Body of pancreas (tissue), 4 donors: ENCODE measurements at regions not wholly inside any gene's neighbourhood (a gene's known extent, or its start where the extent isn't known, plus 50 kb on each side); places are given as distances from the start of the nearest gene placed in this dataset.

ENCODE experiments used
- ATAC-seq: fragments of 150-250 bp; one replicate; pipeline ENCODE4 v1.9.1; 2016
- DNase-seq, 4 donors: peaks; one replicate each; pipeline ENCODE4 v3.0.0-alpha.2; 2019
- H3K27ac ChIP-seq, 4 donors: fragments of 200-600 bp; sonication (generic); 1 replicate in 3 of 4; 2 replicates in 1 of 4; pipeline versions ENCODE4 v1.5.1 to v1.6.1; 2016 to 2019; ENCODE audit warnings: mild to moderate bottlenecking in 1 of 4, mixed read lengths in 1 of 4, moderate library complexity in 1 of 4
- H3K27me3 ChIP-seq, 2 donors: fragments of 200-600 bp; sonication (generic); one replicate each; pipeline ENCODE4 v1.6.0; 2016; ENCODE audit warnings: mild to moderate bottlenecking in 1 of 2
- H3K36me3 ChIP-seq, 2 donors: fragments of 200-600 bp; sonication (generic); replicated peaks in 1 of 2; 2 replicates each; pipeline ENCODE4 v1.5.1; 2016; ENCODE audit warnings: low read depth in 2 of 2; ENCODE audit not compliant: insufficient read depth in 1 of 2
- H3K4me1 ChIP-seq: fragments of 200-600 bp; sonication (generic); one replicate; pipeline ENCODE4 v1.6.0; 2016
- H3K4me3 ChIP-seq, 2 donors: fragments of 200-600 bp; sonication (generic); 1 replicate in 1 of 2; 2 replicates in 1 of 2; pipeline ENCODE4 v1.5.1; 2016 to 2019
- H3K9me3 ChIP-seq, 3 donors: fragments of 200-600 bp; sonication (generic); 1 replicate in 2 of 3; 2 replicates in 1 of 3; pipeline ENCODE4 v1.5.1; 2016
- POLR2A ChIP-seq, 3 donors: fragments of 450-650 bp; IDR thresholded peaks; one replicate each; pipeline ENCODE4 v1.6.1; 2016; ENCODE audit warnings: antibody characterized with exemption in 3 of 3, mild to moderate bottlenecking in 2 of 3
- WGBS, 2 donors: methylation state at CpG; one replicate each; pipeline ENCODE4 v1.1.5; 2017; 5-methylcytosine and 5-hydroxymethylcytosine counted together
- intact Hi-C: fragments of 100-400 bp; cut with DNase I; formaldehyde crosslinking; loops from one replicate; pipeline ENCODE4 v1.15.1; 2023
- TF ChIP-seq, protein P1 (sequence below), 7 experiments: fragments of 450-650 bp in 4 of 7; fragments of 200-600 bp in 3 of 7; sonication (generic) in 3 of 7; IDR thresholded peaks; one replicate each; pipeline ENCODE4 v1.5.1; 2016 to 2019; ENCODE audit warnings: antibody characterized with exemption in 7 of 7

DNA sequence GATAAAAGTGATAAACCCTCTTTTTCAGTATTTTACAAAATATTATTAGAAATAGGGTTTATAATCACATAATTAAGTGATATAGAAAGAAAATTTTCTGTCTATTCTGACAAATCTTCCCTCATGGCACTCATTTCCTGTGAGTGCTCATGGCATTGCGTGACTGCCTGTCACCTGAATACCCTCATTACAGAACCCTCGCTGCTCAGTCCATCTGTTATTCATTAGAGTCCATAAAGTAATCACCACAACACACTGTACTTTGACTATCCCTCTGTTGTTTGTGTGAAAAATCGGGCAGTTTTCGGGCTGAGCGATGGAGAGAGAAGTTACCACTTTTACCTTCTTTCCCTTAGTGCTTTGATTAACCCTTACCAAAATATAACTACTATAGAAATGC lies 100.4 kb upstream of the BRINP3 start:
- H3K9me3 ChIP-seq = no peaks in the 10 kb centered on the region

DNA sequence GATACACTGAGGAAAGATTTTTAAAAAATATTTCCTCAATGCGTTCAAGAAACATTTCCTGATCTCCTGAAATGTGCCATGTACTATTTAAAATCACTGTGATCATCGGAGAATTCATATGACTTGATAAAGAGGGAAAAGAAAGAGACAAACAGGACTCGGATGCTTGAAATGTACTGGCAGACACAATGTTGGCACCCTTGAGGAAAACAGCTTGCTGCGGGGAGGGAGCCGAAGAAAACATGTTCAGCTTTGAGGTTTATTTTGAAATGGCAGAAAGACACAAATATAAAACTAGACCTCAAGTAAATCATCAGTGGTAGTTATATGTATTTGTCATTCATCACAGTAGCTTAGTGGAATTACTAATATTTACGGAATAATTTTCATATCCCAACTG lies 100.9 kb upstream of the BRINP3 start:
- intact Hi-C loops = no loop called here
- DNase-seq (no peak), ATAC-seq (no peak)
- Histone ChIP-seq H3K9me3 (no peaks in the 10 kb centered on the region), H3K36me3 (no peaks in the 10 kb centered on the region), H3K27me3 (no peaks in the 10 kb centered on the region), H3K4me1 (no peaks in the 10 kb centered on the region), H3K4me3 (no peak overlapping the region), H3K27ac (no peak overlapping the region)
- TF ChIP-seq, protein P1, sequence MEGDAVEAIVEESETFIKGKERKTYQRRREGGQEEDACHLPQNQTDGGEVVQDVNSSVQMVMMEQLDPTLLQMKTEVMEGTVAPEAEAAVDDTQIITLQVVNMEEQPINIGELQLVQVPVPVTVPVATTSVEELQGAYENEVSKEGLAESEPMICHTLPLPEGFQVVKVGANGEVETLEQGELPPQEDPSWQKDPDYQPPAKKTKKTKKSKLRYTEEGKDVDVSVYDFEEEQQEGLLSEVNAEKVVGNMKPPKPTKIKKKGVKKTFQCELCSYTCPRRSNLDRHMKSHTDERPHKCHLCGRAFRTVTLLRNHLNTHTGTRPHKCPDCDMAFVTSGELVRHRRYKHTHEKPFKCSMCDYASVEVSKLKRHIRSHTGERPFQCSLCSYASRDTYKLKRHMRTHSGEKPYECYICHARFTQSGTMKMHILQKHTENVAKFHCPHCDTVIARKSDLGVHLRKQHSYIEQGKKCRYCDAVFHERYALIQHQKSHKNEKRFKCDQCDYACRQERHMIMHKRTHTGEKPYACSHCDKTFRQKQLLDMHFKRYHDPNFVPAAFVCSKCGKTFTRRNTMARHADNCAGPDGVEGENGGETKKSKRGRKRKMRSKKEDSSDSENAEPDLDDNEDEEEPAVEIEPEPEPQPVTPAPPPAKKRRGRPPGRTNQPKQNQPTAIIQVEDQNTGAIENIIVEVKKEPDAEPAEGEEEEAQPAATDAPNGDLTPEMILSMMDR (IDR thresholded peaks at IDR 0.05) = no peak
- TF ChIP-seq POLR2A (IDR thresholded peaks at IDR 0.05) = no peak
- 70 to 71% methylated on average over 6 of the region's 6 CpGs for WGBS, 2 donors

More for the DNA sequence above, 100.4 kb upstream of the BRINP3 start:
- no peak for ATAC-seq
- no peak overlapping the region for H3K4me3 ChIP-seq
- DNase-seq = no peak
- 77 to 83% methylated on average over 5 of the region's 5 CpGs for WGBS, 2 donors
- TF ChIP-seq, protein P1 (IDR thresholded peaks at IDR 0.05) = no peak
- TF ChIP-seq POLR2A (IDR thresholded peaks at IDR 0.05) = no peak
- H3K27ac ChIP-seq = no peak overlapping the region
- no peaks in the 10 kb centered on the region for H3K27me3 ChIP-seq
- H3K36me3 ChIP-seq = no peaks in the 10 kb centered on the region
- H3K4me1 ChIP-seq = no peaks in the 10 kb centered on the region
- intact Hi-C loops = no loop called here

DNA sequence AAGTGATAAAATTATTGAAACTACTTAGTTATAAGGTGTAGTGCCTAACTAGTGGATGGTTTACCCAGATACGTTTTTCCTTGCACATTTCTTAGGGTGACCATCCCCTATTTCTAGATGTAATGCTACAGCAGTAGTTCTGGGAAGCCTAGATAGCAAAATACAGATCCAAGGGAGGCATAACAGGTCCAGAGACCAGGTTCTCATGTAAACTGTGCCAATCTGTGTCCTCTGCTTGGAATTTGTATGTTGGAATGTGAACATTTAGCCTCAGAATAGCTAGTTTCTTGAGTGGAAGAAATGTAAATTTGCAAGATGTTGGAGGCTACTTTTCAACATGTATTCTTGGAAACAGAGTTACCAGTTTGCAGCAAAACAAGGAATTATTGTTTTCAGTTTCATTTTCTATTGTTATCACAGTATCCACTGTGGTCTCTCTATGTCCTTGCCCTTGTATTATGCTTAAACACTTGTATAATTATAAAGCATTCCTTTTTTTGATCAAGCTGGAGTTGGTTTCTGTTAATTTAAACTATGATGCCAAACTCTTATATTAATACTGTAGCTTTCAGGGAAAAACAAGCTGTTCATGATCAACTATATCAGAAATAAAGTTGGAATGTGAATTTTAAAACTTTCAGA lies 102.0 kb upstream of the BRINP3 start:
- ATAC-seq = no peak
- Histone ChIP-seq H3K4me1 (no peaks in the 10 kb centered on the region), H3K9me3 (no peaks in the 10 kb centered on the region), H3K4me3 (no peak overlapping the region), H3K27ac (no peak overlapping the region), H3K36me3 (no peaks in the 10 kb centered on the region), H3K27me3 (no peaks in the 10 kb centered on the region)
- intact Hi-C loops = no loop called here
- DNase-seq = no peak
- TF ChIP-seq POLR2A (IDR thresholded peaks at IDR 0.05) = no peak
- TF ChIP-seq, protein P1 (IDR thresholded peaks at IDR 0.05) = no peak
- WGBS, 2 donors = 25 to 28% methylated on average over 1 of the region's 1 CpG

DNA sequence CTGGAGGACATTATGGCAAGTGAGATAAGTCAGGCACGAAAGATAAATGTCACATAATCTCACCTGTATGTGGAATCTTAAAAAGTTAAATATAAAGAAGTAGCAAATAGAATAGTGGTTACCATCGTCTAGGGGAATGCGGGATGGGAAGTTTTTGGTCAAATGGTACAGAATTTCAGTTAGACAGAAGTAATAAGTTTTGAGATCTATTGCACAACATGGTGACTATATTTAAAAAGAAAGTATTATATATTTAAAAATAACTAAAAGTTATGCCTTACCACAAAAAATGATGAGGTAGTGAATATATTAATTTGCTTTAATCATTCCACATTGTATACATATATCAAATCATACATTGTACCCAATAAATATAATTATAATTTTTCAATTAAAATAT lies 106.2 kb upstream of the BRINP3 start:
- 75 to 76% methylated on average over 3 of the region's 3 CpGs for WGBS, 2 donors
- no peaks in the 10 kb centered on the region for H3K4me1 ChIP-seq
- no peaks in the 10 kb centered on the region for H3K36me3 ChIP-seq
- ATAC-seq (no peak), DNase-seq (no peak)
- intact Hi-C loops = no loop called here
- no peak overlapping the region for H3K4me3 ChIP-seq
- H3K9me3 ChIP-seq = no peaks in the 10 kb centered on the region
- H3K27me3 ChIP-seq = no peaks in the 10 kb centered on the region
- no peak for TF ChIP-seq POLR2A (IDR thresholded peaks at IDR 0.05)
- TF ChIP-seq, protein P1 (IDR thresholded peaks at IDR 0.05) = no peak
- no peak overlapping the region for H3K27ac ChIP-seq

DNA sequence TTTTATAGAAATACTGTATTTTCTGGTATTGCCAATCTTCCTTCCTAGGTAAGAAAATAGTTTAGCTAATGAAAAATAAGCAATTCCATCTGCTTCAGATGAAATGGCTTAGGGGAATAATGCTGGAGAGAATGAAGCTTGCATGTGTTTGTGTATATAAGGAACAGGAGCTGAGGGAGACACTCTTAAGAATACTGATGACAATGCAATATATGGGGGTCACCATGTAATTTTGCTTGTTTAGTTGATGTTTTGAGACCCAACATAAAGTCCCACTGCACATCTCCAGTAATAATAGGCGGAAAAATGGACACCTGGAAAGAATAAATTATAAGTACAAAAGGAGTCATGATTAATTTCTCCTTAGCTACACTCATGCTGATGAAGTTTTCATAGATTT lies 110.8 kb upstream of the BRINP3 start:
- H3K9me3 ChIP-seq = no peaks in the 10 kb centered on the region
- DNase-seq (no peak), ATAC-seq (no peak)
- no peak overlapping the region for H3K27ac ChIP-seq
- H3K36me3 ChIP-seq = no peaks in the 10 kb centered on the region
- 89 to 92% methylated on average over 1 of the region's 1 CpG for WGBS, 2 donors
- H3K4me1 ChIP-seq = no peaks in the 10 kb centered on the region
- no peak for TF ChIP-seq POLR2A (IDR thresholded peaks at IDR 0.05)
- TF ChIP-seq, protein P1 (IDR thresholded peaks at IDR 0.05) = no peak
- H3K4me3 ChIP-seq = no peak overlapping the region
- H3K27me3 ChIP-seq = no peaks in the 10 kb centered on the region
- intact Hi-C loops = no loop called here
